Stomach (tissue), 4 donors: ENCODE measurements at regions not wholly inside any gene's neighbourhood (a gene's known extent, or its start where the extent isn't known, plus 50 kb on each side); places are given as distances from the start of the nearest gene placed in this dataset.
A peak's percentile ranks its signal among the peaks of the same experiment; 100 is the strongest.

ENCODE experiments used
- EP300 ChIP-seq: sonication (generic); formaldehyde crosslinking; IDR thresholded peaks from one replicate; pipeline ENCODE4 v1.6.1; 2017; ENCODE audit warnings: antibody characterized with exemption
- POLR2AphosphoS5 ChIP-seq, 3 donors: sonication (generic); formaldehyde crosslinking; IDR thresholded peaks; one replicate each; pipeline ENCODE4 v1.6.1; 2016; ENCODE audit warnings: antibody characterized with exemption in 3 of 3
- TF ChIP-seq, protein P1 (sequence below), 7 experiments: fragments of 450-650 bp in 4 of 7; fragments of 200-600 bp in 3 of 7; sonication (generic) in 3 of 7; IDR thresholded peaks; one replicate each; pipeline ENCODE4 v1.5.1; 2016 to 2019; ENCODE audit warnings: antibody characterized with exemption in 7 of 7, control low read depth in 2 of 7, mild to moderate bottlenecking in 1 of 7

DNA sequence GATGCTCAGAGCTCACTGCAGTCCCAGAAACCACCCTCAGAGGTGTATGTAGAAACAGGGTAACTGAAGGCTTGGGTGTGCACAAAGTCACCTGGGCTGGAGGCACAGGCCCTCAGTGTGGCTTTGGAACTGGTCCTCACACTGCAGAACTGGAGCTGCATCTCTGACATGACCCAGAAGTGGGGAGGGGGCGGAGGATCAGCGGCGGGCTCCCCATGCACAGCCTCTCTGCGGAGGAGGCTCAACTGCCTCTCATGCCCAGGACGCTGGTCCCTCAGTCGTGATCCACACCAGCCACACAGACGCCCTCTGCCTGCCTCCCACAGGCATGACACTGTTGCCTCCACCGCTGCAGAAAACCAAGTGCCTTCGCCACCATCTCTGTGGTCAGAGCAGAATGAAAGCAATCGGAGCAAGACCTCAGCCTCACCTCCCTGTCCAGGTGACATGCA, 73.7 kb downstream of the TM2D3 start:
- TF ChIP-seq POLR2AphosphoS5 (IDR thresholded peaks at IDR 0.05) (no peak), EP300 (no peak)
- TF ChIP-seq, protein P1, sequence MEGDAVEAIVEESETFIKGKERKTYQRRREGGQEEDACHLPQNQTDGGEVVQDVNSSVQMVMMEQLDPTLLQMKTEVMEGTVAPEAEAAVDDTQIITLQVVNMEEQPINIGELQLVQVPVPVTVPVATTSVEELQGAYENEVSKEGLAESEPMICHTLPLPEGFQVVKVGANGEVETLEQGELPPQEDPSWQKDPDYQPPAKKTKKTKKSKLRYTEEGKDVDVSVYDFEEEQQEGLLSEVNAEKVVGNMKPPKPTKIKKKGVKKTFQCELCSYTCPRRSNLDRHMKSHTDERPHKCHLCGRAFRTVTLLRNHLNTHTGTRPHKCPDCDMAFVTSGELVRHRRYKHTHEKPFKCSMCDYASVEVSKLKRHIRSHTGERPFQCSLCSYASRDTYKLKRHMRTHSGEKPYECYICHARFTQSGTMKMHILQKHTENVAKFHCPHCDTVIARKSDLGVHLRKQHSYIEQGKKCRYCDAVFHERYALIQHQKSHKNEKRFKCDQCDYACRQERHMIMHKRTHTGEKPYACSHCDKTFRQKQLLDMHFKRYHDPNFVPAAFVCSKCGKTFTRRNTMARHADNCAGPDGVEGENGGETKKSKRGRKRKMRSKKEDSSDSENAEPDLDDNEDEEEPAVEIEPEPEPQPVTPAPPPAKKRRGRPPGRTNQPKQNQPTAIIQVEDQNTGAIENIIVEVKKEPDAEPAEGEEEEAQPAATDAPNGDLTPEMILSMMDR (IDR thresholded peaks at IDR 0.05): peak in 5 of 7 experiments; percentile 43 to 73 (median 54)
